ENCODE measurements at regions not wholly inside any gene's neighbourhood (a gene's known extent, or its start where the extent isn't known, plus 50 kb on each side); places are given as distances from the start of the nearest gene placed in this dataset.

DNA sequence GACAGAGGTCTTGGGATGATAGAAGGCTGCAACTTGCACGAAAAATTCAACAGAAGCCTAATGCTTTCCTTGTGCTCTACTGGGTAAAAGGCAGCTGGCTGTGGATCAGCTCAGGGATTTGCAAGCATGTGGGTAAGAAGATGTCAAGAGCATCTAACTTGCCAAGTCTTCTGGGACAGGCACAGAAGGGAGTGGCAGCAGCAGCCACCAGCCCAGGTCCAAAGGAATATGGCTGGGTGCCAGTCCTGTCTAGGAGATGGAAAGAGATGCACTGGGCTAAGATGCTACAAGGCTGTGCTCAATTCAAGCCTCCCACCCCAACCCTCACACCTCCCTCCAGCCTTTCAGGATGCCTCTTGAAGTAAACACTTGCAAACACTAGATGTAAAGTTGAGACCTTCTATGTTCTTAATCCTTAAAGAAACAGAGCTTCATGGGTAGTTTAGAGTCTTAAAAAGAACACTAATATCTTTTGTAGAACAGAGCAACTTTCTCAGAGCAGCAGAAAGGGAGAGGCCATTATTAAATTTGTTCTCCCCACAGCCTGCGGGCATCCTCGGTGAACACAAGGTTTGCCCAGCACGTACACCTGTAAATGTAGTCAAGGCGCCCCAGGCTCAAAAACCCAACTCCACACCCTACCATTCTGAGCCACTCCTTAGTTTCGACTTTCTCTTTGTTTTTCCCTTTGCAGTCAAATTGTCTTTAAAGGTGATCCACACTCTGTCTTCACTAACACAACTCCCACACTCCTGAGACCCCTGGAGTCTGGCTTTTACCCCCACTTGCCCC, 64.6 kb upstream of the BCAR3 start:
- TF ChIP-seq, protein P1, sequence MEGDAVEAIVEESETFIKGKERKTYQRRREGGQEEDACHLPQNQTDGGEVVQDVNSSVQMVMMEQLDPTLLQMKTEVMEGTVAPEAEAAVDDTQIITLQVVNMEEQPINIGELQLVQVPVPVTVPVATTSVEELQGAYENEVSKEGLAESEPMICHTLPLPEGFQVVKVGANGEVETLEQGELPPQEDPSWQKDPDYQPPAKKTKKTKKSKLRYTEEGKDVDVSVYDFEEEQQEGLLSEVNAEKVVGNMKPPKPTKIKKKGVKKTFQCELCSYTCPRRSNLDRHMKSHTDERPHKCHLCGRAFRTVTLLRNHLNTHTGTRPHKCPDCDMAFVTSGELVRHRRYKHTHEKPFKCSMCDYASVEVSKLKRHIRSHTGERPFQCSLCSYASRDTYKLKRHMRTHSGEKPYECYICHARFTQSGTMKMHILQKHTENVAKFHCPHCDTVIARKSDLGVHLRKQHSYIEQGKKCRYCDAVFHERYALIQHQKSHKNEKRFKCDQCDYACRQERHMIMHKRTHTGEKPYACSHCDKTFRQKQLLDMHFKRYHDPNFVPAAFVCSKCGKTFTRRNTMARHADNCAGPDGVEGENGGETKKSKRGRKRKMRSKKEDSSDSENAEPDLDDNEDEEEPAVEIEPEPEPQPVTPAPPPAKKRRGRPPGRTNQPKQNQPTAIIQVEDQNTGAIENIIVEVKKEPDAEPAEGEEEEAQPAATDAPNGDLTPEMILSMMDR (conservative IDR thresholded peaks at IDR 0.05; ENCODE audit: low read depth, low read length) = no peak

DNA sequence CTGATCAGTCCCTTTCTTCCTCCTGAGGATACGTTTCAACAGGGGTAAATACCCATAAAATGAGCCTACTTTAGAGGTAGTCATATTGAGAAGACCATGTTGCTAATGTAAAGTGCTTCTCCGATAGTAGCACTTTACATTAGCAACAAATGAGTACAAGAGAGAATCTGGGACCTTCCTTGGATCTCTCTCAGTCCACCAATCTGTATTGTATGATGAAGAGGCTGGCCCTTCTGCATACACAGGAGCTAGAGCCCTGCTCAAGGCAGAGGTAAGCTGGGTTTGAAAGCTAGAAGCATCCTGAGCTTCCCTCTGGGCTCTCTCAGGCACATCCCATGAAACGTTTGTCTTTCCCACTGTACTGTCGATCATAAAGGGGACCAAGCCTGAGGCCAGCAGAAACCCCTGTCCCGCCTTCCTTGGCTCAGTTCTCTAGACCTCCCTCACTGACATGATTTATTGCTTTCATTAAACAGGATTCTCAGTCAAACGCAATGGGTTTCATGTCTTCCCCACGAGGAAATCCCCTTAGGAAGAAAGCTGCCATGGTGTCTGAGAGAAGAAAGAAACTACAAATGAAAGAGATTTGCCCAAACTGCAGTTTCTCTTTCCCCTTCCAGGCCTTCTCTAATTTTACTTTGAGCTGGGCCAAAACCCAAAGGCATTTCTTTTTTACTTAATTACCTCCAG, 62.8 kb upstream of the BCAR3 start:
- no peak for DNase-seq (ENCODE audit: low read depth)
- TF ChIP-seq, protein P1 (conservative IDR thresholded peaks at IDR 0.05; ENCODE audit: low read depth, low read length) = no peak

More for the DNA sequence above, 64.6 kb upstream of the BCAR3 start:
- no peak overlapping the region for H3K4me3 ChIP-seq (ENCODE audit: low read length)
- no peak for DNase-seq (ENCODE audit: low read depth)

DNA sequence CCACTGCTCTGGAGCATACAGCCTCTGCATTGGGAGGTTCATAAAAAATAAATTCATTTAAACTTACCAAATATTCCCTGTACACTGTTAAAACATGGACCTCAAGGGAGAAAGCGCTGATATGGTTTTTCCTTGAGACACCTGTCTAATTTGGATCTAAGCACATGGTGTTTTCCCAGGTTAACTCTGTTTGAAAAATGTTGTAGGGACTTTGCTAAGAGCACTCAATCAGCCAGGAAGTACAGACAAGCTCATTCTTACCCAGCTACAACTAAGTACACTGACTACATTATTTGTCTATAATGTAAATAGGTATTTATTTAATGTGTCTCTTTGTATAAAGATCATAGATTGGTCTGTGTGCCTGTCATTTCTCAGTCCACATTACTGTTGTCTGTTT, 61.8 kb upstream of the BCAR3 start:
- no peak for DNase-seq (ENCODE audit: low read depth)
- H3K4me3 ChIP-seq (ENCODE audit: low read length) = no peak overlapping the region
- TF ChIP-seq, protein P1 (conservative IDR thresholded peaks at IDR 0.05; ENCODE audit: low read depth, low read length) = no peak

More for the DNA sequence above, 62.8 kb upstream of the BCAR3 start:
- H3K4me3 ChIP-seq (ENCODE audit: low read length) = no peak overlapping the region

DNA sequence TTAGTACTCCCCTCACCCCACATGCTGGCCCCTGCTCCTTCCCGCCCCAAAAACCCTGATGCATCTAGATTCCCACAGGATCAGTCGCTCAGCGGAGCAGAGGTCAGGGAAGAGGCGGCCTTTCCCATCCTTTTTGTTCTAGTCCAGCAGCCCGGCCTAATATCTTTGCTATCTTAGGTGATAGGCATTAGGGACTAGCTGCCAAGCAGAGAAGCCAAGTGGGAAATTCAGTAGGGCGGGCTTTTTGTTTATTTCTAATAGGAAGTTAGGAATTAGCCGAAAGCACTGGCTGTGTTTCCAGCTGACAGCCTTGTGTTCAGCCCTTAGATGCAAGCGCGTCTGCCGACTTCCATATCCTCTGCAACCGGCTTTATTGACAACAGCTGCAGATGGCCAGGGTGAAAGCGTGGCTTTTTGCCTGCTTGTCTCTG, 59.0 kb upstream of the BCAR3 start:
- H3K4me3 ChIP-seq (ENCODE audit: low read length) = no peak overlapping the region
- TF ChIP-seq, protein P1 (conservative IDR thresholded peaks at IDR 0.05; ENCODE audit: low read depth, low read length) = no peak
- DNase-seq (ENCODE audit: low read depth) = no peak

DNA sequence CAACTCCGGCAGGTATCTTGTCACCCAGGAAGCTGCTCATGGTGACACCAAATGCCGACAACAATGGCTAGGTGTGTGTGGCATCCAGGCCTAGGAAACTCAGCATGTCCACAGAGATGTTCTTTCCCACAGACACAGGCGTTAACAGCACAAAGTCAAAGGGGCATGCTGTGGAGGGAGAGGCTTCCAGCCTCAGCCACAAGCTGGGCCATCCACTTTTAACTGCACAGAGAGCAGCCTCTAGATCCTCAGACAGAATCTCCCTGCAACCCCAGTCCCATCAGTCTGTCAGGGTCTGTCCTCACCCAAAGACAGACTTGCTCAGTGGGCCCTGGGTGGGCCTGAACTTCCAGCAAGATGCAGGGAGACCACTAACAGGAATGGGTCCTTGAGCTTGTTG, 58.5 kb upstream of the BCAR3 start:
- TF ChIP-seq, protein P1 (conservative IDR thresholded peaks at IDR 0.05; ENCODE audit: low read depth, low read length) = no peak

DNA sequence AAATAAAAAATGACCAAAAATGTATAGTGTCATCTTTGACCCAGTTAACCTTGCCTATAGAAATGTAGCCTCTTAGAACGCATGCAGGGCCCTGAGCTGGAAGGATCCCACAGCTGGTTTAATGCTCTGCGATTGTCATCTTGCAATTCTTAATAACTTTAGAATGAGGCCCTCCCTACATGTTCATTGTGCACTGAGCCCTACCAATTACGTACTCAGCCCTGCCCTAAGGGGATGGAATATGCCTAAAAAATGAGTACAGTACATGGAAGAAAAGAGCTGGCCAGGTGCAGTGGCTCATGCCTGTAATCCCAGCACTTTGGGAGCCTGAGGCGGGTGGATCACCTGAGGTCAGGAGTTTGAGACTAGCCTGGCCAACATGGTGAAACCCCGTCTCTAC, 57.8 kb upstream of the BCAR3 start:
- no peak overlapping the region for H3K4me3 ChIP-seq (ENCODE audit: low read length)
- DNase-seq (ENCODE audit: low read depth) = no peak
- TF ChIP-seq, protein P1 (conservative IDR thresholded peaks at IDR 0.05; ENCODE audit: low read depth, low read length) = no peak

More for the DNA sequence above, 58.5 kb upstream of the BCAR3 start:
- DNase-seq (ENCODE audit: low read depth) = no peak
- H3K4me3 ChIP-seq (ENCODE audit: low read length) = no peak overlapping the region
